ENCODE measurements at regions not wholly inside any gene's neighbourhood (a gene's known extent, or its start where the extent isn't known, plus 50 kb on each side); places are given as distances from the start of the nearest gene placed in this dataset.

- TF ChIP-seq, protein P1, sequence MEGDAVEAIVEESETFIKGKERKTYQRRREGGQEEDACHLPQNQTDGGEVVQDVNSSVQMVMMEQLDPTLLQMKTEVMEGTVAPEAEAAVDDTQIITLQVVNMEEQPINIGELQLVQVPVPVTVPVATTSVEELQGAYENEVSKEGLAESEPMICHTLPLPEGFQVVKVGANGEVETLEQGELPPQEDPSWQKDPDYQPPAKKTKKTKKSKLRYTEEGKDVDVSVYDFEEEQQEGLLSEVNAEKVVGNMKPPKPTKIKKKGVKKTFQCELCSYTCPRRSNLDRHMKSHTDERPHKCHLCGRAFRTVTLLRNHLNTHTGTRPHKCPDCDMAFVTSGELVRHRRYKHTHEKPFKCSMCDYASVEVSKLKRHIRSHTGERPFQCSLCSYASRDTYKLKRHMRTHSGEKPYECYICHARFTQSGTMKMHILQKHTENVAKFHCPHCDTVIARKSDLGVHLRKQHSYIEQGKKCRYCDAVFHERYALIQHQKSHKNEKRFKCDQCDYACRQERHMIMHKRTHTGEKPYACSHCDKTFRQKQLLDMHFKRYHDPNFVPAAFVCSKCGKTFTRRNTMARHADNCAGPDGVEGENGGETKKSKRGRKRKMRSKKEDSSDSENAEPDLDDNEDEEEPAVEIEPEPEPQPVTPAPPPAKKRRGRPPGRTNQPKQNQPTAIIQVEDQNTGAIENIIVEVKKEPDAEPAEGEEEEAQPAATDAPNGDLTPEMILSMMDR (IDR thresholded peaks at IDR 0.05) = no peak
- DNase-seq (ENCODE audit: low spot score) (no peak), ATAC-seq (ENCODE audit: low FRiP score) (no peak)
These were observed 430.6 kb downstream of the NR2F1-AS1 start for GRCh38 chr5:93150311-93151012.

DNA sequence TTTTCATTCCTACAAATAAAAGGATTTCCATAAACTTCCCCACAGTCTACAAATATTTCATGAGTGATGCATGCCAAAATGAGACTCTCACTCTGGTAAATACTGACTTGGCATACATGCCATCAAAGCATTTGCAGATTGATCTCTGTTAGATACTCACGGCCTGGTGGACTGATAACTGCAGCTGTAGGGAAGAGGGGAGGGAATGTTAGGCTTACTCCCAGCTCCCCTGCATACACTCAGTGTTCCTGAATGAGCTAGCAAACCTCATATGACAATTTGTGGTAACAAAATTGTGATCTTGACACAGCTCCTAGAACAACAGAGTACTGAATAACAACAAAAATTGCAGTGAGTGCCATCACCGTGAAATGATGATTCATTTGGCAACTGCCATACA, 435.3 kb downstream of the NR2F1-AS1 start:
- TF ChIP-seq, protein P1 (IDR thresholded peaks at IDR 0.05) = no peak
- no peak for DNase-seq (ENCODE audit: low spot score)
- no peak for ATAC-seq (ENCODE audit: low FRiP score)

- ATAC-seq (ENCODE audit: low FRiP score) (no peak), DNase-seq (ENCODE audit: low spot score) (no peak)
- TF ChIP-seq, protein P1 (IDR thresholded peaks at IDR 0.05) = no peak
These were observed 436.0 kb downstream of the NR2F1-AS1 start for GRCh38 chr5:93145019-93145418.

GRCh38 chr5:93141969-93142368, 439.1 kb downstream of the NR2F1-AS1 start:
- no peak for DNase-seq (ENCODE audit: low spot score)
- ATAC-seq (ENCODE audit: low FRiP score) = peak; percentile 41
- TF ChIP-seq, protein P1 (IDR thresholded peaks at IDR 0.05) = no peak

- DNase-seq (ENCODE audit: low spot score) (no peak), ATAC-seq (ENCODE audit: low FRiP score) (no peak)
- TF ChIP-seq, protein P1 (IDR thresholded peaks at IDR 0.05) = no peak
These were observed 450.2 kb downstream of the NR2F1-AS1 start for GRCh38 chr5:93130624-93131490.

DNA sequence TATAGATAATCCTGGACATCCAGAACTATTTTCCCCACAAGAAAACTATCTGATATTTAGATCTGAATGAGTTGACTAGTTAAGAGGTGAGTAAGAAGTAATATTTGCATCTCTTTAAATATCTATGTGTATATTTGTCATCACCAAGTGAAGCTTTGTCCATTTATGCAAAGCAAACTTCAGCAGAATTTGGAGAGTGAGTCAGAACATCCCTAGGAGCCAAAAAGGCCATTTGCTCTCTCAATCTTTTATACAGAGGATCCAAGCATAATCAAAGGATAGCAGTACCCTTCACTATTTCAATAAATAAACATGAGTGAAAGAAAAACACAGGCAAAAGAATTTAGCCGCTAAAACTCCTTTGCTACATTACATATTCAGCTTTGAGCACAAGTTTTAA, 454.4 kb downstream of the NR2F1-AS1 start:
- TF ChIP-seq, protein P1 (IDR thresholded peaks at IDR 0.05) = no peak
- ATAC-seq (ENCODE audit: low FRiP score) (no peak), DNase-seq (ENCODE audit: low spot score) (no peak)
